ENCODE measurements at regions not wholly inside any gene's neighbourhood (a gene's known extent, or its start where the extent isn't known, plus 50 kb on each side); places are given as distances from the start of the nearest gene placed in this dataset.

DNA sequence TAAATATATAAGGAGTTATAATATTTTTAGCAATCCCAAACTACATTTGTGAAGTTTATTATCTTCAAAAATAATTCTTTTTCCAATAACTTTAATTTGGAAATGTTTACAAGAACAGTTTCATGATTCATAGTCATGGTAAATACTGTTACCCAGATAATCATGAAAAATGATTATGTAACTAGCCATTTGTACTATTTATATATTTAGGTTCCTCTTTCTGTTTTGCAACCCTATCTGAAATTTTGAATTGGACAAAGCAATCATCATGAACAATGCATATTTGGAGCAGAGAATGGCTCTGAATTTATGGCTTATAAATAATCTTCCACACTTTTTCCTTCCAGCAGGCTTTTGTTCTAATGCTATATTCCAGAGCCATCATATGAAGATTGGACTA, 499.7 kb downstream of the SLCO4C1 start:
- H4K5ac ChIP-seq (ENCODE audit: low read length) = no peak overlapping the region
- H3K9ac ChIP-seq (ENCODE audit: low read length) = no peak overlapping the region
- H2BK15ac ChIP-seq (replicated peaks; ENCODE audit: low read depth) = no peak overlapping the region
- no peaks in the 10 kb centered on the region for H3K27me3 ChIP-seq (ENCODE audit: insufficient read depth, low read length, poor library complexity)
- no peak overlapping the region for H4K8ac ChIP-seq (ENCODE audit: low read depth, low read length)
- no peak overlapping the region for H3K4ac ChIP-seq (ENCODE audit: low read depth, low read length)
- no peak overlapping the region for H3K4me3 ChIP-seq (ENCODE audit: low read length)
- H2AK5ac ChIP-seq (ENCODE audit: low read length) = no peak overlapping the region
- H2BK120ac ChIP-seq (ENCODE audit: low read depth, low read length) = no peak overlapping the region
- no peak overlapping the region for H3K4me2 ChIP-seq (ENCODE audit: low read length)
- no peaks in the 10 kb centered on the region for H3K79me2 ChIP-seq (ENCODE audit: control insufficient read depth, insufficient read depth, low read length)
- no peak overlapping the region for H2BK5ac ChIP-seq (ENCODE audit: low read length)
- H3K79me1 ChIP-seq (ENCODE audit: low read length) = no peaks in the 10 kb centered on the region
- H3K36me3 ChIP-seq (ENCODE audit: control insufficient read depth, insufficient read depth, low read length) = no peaks in the 10 kb centered on the region
- no peak overlapping the region for H3K56ac ChIP-seq (ENCODE audit: low read length)
- no peak overlapping the region for H3K23ac ChIP-seq (ENCODE audit: low read length)
- no peaks in the 10 kb centered on the region for H3K4me1 ChIP-seq (ENCODE audit: control insufficient read depth, low read depth, low read length)
- DNase-seq = no peak
- H3K18ac ChIP-seq (ENCODE audit: low read length) = no peak overlapping the region
- no peak overlapping the region for H3K27ac ChIP-seq (ENCODE audit: low read depth, low read length)

GRCh38 chr5:101788797-101789196, 507.3 kb downstream of the SLCO4C1 start:
- Histone ChIP-seq H3K4me1 (ENCODE audit: control insufficient read depth, low read depth, low read length) (no peaks in the 10 kb centered on the region), H3K36me3 (ENCODE audit: control insufficient read depth, insufficient read depth, low read length) (no peaks in the 10 kb centered on the region), H2AK5ac (ENCODE audit: low read length) (no peak overlapping the region), H3K79me2 (ENCODE audit: control insufficient read depth, insufficient read depth, low read length) (no peaks in the 10 kb centered on the region), H4K8ac (ENCODE audit: low read depth, low read length) (no peak overlapping the region), H2BK5ac (ENCODE audit: low read length) (no peak overlapping the region), H3K79me1 (ENCODE audit: low read length) (no peaks in the 10 kb centered on the region), H2BK15ac (replicated peaks; ENCODE audit: low read depth) (no peak overlapping the region), H3K4me3 (ENCODE audit: low read length) (no peak overlapping the region), H3K56ac (ENCODE audit: low read length) (no peak overlapping the region), H3K27ac (ENCODE audit: low read depth, low read length) (no peak overlapping the region), H3K23ac (ENCODE audit: low read length) (no peak overlapping the region), H3K18ac (ENCODE audit: low read length) (no peak overlapping the region), H2BK120ac (ENCODE audit: low read depth, low read length) (no peak overlapping the region), H4K5ac (ENCODE audit: low read length) (no peak overlapping the region), H3K4me2 (ENCODE audit: low read length) (no peak overlapping the region), H3K4ac (ENCODE audit: low read depth, low read length) (no peak overlapping the region), H3K9ac (ENCODE audit: low read length) (no peak overlapping the region), H3K27me3 (ENCODE audit: insufficient read depth, low read length, poor library complexity) (no peaks in the 10 kb centered on the region)
- no peak for DNase-seq
- no CpG with 5 or more reads among the region's 4 CpGs for WGBS (ENCODE audit: extremely low coverage, insufficient coverage, low lambda C conversion rate)

DNA sequence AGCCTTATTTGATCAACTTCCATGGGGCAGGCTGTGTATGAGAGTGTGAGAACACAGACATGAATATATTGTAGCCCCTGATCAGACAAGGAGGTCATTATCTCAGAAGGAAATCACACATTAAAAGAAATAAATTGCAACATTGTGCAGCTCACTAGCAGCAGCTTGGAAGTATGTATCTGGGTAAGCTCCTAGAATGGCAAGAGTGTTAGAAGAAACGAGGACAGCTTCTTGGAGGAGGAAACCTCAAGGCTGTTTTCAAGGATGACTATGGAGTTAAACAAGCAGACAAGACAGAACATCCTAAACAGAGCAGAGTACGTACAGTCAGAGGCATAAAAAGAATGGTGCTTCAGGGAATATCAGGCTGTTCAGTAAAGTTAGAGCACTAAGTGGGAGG, 511.0 kb downstream of the SLCO4C1 start:
- Histone ChIP-seq H3K23ac (ENCODE audit: low read length) (no peak overlapping the region), H2BK120ac (ENCODE audit: low read depth, low read length) (no peak overlapping the region), H3K27me3 (ENCODE audit: insufficient read depth, low read length, poor library complexity) (no peaks in the 10 kb centered on the region), H3K56ac (ENCODE audit: low read length) (no peak overlapping the region), H4K5ac (ENCODE audit: low read length) (no peak overlapping the region), H3K4ac (ENCODE audit: low read depth, low read length) (no peak overlapping the region), H3K4me1 (ENCODE audit: control insufficient read depth, low read depth, low read length) (no peaks in the 10 kb centered on the region), H3K79me1 (ENCODE audit: low read length) (no peaks in the 10 kb centered on the region), H2BK15ac (replicated peaks; ENCODE audit: low read depth) (no peak overlapping the region), H3K4me2 (ENCODE audit: low read length) (no peak overlapping the region), H3K9ac (ENCODE audit: low read length) (no peak overlapping the region), H2AK5ac (ENCODE audit: low read length) (no peak overlapping the region), H3K4me3 (ENCODE audit: low read length) (no peak overlapping the region), H3K27ac (ENCODE audit: low read depth, low read length) (no peak overlapping the region), H2BK5ac (ENCODE audit: low read length) (no peak overlapping the region), H3K36me3 (ENCODE audit: control insufficient read depth, insufficient read depth, low read length) (no peaks in the 10 kb centered on the region), H3K79me2 (ENCODE audit: control insufficient read depth, insufficient read depth, low read length) (no peaks in the 10 kb centered on the region), H4K8ac (ENCODE audit: low read depth, low read length) (no peak overlapping the region), H3K18ac (ENCODE audit: low read length) (no peak overlapping the region)
- DNase-seq = no peak
- no CpG with 5 or more reads among the region's 2 CpGs for WGBS (ENCODE audit: extremely low coverage, insufficient coverage, low lambda C conversion rate)

- Histone ChIP-seq H3K9ac (ENCODE audit: low read length) (no peak overlapping the region), H3K27ac (ENCODE audit: low read depth, low read length) (no peak overlapping the region), H3K4me3 (ENCODE audit: low read length) (no peak overlapping the region), H2BK15ac (replicated peaks; ENCODE audit: low read depth) (no peak overlapping the region), H4K5ac (ENCODE audit: low read length) (no peak overlapping the region), H3K79me1 (ENCODE audit: low read length) (no peaks in the 10 kb centered on the region), H2BK5ac (ENCODE audit: low read length) (no peak overlapping the region), H3K27me3 (ENCODE audit: insufficient read depth, low read length, poor library complexity) (no peaks in the 10 kb centered on the region), H3K36me3 (ENCODE audit: control insufficient read depth, insufficient read depth, low read length) (no peaks in the 10 kb centered on the region), H2AK5ac (ENCODE audit: low read length) (no peak overlapping the region), H3K4ac (ENCODE audit: low read depth, low read length) (no peak overlapping the region), H3K4me2 (ENCODE audit: low read length) (no peak overlapping the region), H3K79me2 (ENCODE audit: control insufficient read depth, insufficient read depth, low read length) (no peaks in the 10 kb centered on the region), H3K18ac (ENCODE audit: low read length) (no peak overlapping the region), H2BK120ac (ENCODE audit: low read depth, low read length) (no peak overlapping the region), H3K23ac (ENCODE audit: low read length) (no peak overlapping the region), H4K8ac (ENCODE audit: low read depth, low read length) (no peak overlapping the region), H3K4me1 (ENCODE audit: control insufficient read depth, low read depth, low read length) (no peaks in the 10 kb centered on the region), H3K56ac (ENCODE audit: low read length) (no peak overlapping the region)
- no CpG with 5 or more reads among the region's 26 CpGs for WGBS (ENCODE audit: extremely low coverage, insufficient coverage, low lambda C conversion rate)
- DNase-seq = no peak
Observed at GRCh38 chr5:101783241-101784013, 512.7 kb downstream of the SLCO4C1 start.

DNA sequence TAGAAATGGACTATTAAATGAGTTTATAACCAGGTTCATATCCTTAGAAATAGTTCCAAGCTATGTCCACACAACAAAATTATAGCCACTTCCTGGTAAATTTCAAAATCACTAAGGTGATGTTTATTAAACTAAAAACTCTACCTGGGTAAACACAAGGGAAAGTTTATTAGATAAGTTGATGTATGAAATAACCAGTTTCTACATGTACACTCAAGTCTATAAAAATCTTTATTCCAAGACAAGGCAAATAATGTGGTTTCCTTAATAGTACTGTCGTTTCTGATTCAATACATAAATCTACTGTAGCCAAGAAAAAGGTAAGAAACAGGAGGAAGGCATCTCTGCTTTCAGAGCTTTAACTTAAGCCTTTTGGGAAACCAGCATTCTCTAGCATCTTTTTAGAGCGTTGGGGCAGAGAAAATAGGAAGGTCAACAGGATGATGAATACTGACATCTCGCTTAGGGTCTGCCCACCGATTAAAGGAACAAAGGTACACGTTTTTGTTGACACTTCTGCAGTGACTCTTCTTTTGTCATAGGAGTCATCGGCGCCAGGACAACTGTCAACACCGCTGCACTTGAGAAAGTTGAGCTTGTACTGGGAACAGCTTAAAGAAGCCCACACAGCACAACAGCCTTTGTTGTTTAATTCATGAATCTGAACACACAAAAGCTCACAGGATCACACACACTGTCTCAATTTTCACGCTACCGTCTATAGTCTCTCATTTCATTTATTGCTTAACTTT, 513.6 kb downstream of the SLCO4C1 start:
- Histone ChIP-seq H3K4ac (ENCODE audit: low read depth, low read length) (no peak overlapping the region), H3K56ac (ENCODE audit: low read length) (no peak overlapping the region)
- DNase-seq = no peak

More for the DNA sequence above, 513.6 kb downstream of the SLCO4C1 start:
- H3K4me2 ChIP-seq (ENCODE audit: low read length) = no peak overlapping the region
- no CpG with 5 or more reads among the region's 10 CpGs for WGBS (ENCODE audit: extremely low coverage, insufficient coverage, low lambda C conversion rate)
- H3K9ac ChIP-seq (ENCODE audit: low read length) = no peak overlapping the region
- no peak overlapping the region for H2AK5ac ChIP-seq (ENCODE audit: low read length)
- H4K8ac ChIP-seq (ENCODE audit: low read depth, low read length) = no peak overlapping the region
- H3K23ac ChIP-seq (ENCODE audit: low read length) = no peak overlapping the region
- H3K27me3 ChIP-seq (ENCODE audit: insufficient read depth, low read length, poor library complexity) = no peaks in the 10 kb centered on the region
- no peak overlapping the region for H3K18ac ChIP-seq (ENCODE audit: low read length)
- no peaks in the 10 kb centered on the region for H3K79me1 ChIP-seq (ENCODE audit: low read length)
- H2BK5ac ChIP-seq (ENCODE audit: low read length) = no peak overlapping the region
- no peak overlapping the region for H3K4me3 ChIP-seq (ENCODE audit: low read length)
- H3K4me1 ChIP-seq (ENCODE audit: control insufficient read depth, low read depth, low read length) = no peaks in the 10 kb centered on the region
- no peaks in the 10 kb centered on the region for H3K79me2 ChIP-seq (ENCODE audit: control insufficient read depth, insufficient read depth, low read length)
- no peak overlapping the region for H3K27ac ChIP-seq (ENCODE audit: low read depth, low read length)
- H2BK120ac ChIP-seq (ENCODE audit: low read depth, low read length) = no peak overlapping the region
- no peak overlapping the region for H2BK15ac ChIP-seq (replicated peaks; ENCODE audit: low read depth)
- no peaks in the 10 kb centered on the region for H3K36me3 ChIP-seq (ENCODE audit: control insufficient read depth, insufficient read depth, low read length)
- no peak overlapping the region for H4K5ac ChIP-seq (ENCODE audit: low read length)

All from mesendoderm (in vitro differentiated cells).